MM.1S (cell line): ENCODE measurements at regions not wholly inside any gene's neighbourhood (a gene's known extent, or its start where the extent isn't known, plus 50 kb on each side); places are given as distances from the start of the nearest gene placed in this dataset.

Source experiments
- DNase-seq: peaks from one replicate; pipeline ENCODE4 v3.0.0-alpha.2; 2015
- H2AFZ ChIP-seq: fragments of 300-600 bp; sonication (generic); 2 replicates; pipeline ENCODE4 v1.6.0; 2016; ENCODE audit warnings: antibody characterized with exemption, low read length
- H3F3A ChIP-seq: fragments of 300-600 bp; sonication (generic); 2 replicates; pipeline ENCODE4 v1.6.1; 2016; ENCODE audit warnings: mild to moderate bottlenecking, antibody characterized with exemption, low read length, moderate library complexity, mixed read lengths; ENCODE audit not compliant: insufficient read depth
- H3K27ac ChIP-seq: fragments of 300-600 bp; sonication (generic); 2 replicates; pipeline ENCODE4 v1.5.1; 2016; ENCODE audit warnings: mild to moderate bottlenecking, low read length
- H3K27me3 ChIP-seq: fragments of 300-600 bp; sonication (generic); replicated peaks from 2 replicates; pipeline ENCODE4 v1.6.0; 2016; ENCODE audit warnings: low read length; ENCODE audit not compliant: insufficient read depth
- H3K36me3 ChIP-seq: fragments of 300-600 bp; sonication (generic); replicated peaks from 2 replicates; pipeline ENCODE4 v1.6.1; 2016; ENCODE audit warnings: mild to moderate bottlenecking, low read length, mixed read lengths; ENCODE audit not compliant: insufficient read depth
- H3K4me1 ChIP-seq: fragments of 300-600 bp; sonication (generic); 2 replicates; pipeline ENCODE4 v1.6.1; 2016; ENCODE audit warnings: low read length, mixed read lengths
- H3K4me2 ChIP-seq: fragments of 300-600 bp; sonication (generic); 2 replicates; pipeline ENCODE4 v1.6.0; 2016; ENCODE audit warnings: low read depth, low read length
- H3K4me3 ChIP-seq: fragments of 300-600 bp; sonication (generic); 2 replicates; pipeline ENCODE4 v1.5.1; 2016; ENCODE audit warnings: low read length, mixed read lengths
- H3K79me2 ChIP-seq: fragments of 300-600 bp; sonication (generic); 2 replicates; pipeline ENCODE4 v1.6.1; 2016; ENCODE audit warnings: mixed run types, low read length, mixed read lengths
- H3K9ac ChIP-seq: fragments of 300-600 bp; sonication (generic); 2 replicates; pipeline ENCODE4 v1.6.1; 2016; ENCODE audit warnings: low read length, mixed read lengths
- H3K9me2 ChIP-seq: fragments of 300-600 bp; sonication (generic); replicated peaks from 2 replicates; pipeline ENCODE4 v1.6.1; 2016; ENCODE audit warnings: mild to moderate bottlenecking, low read length, mixed read lengths; ENCODE audit not compliant: insufficient read depth
- H3K9me3 ChIP-seq: fragments of 300-600 bp; sonication (generic); replicated peaks from 2 replicates; pipeline ENCODE4 v1.6.1; 2016; ENCODE audit warnings: mild to moderate bottlenecking, low read length, mixed read lengths; ENCODE audit not compliant: insufficient read depth
- H4K20me1 ChIP-seq: fragments of 300-600 bp; sonication (generic); 2 replicates; pipeline ENCODE4 v1.6.1; 2016; ENCODE audit warnings: mild to moderate bottlenecking, low read length, moderate library complexity, mixed read lengths; ENCODE audit not compliant: insufficient read depth
- EZH2 ChIP-seq: fragments of 300-600 bp; sonication (generic); optimal IDR thresholded peaks from 2 replicates; pipeline ENCODE3; 2017; ENCODE audit warnings: low read depth, mild to moderate bottlenecking, antibody characterized with exemption, low read length, mixed read lengths
- EZH2phosphoT487 ChIP-seq: fragments of 300-600 bp; sonication (generic); IDR thresholded peaks from 2 replicates; pipeline ENCODE4 v1.6.1; 2018; ENCODE audit warnings: antibody characterized with exemption, low read length
- TF ChIP-seq, protein P1 (sequence below): fragments of 300-600 bp; sonication (generic); IDR thresholded peaks from 2 replicates; pipeline ENCODE4 v1.5.1; 2016; ENCODE audit warnings: antibody characterized with exemption, low read length, mixed read lengths

DNA sequence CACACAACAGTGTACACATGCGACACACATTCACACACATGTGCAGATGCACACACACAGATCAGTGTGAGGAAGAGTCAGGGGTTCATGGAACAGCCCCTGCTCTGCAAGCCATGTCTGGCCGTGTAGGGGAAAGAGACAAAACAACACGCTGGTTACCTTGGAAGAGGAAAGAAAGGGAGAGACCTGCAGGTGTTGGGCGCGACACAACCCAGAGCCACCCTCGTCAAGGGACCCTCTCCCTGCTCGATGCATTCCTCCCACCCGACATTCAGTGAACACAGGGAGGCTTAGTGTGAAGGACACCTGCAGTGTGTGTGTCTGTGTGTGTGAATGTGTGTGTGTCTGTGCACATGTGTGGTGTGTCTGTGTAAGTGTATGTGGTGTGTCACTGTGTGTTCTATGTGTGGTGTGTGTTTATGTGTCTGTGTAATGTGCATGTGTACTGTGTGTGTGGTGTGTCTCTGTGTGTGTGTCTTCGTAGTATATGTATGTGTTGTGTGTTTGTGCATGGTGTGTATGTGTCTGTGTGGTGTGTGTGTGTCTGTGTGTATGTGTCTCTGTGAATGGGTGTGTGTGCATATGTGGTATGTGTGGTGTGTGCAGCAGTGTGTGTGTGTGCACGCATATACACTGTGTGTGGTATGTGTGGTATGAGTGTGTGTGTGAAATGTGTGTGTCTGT lies 69.5 kb upstream of the PITRM1 start:
- H4K20me1 ChIP-seq, result no peaks in the 10 kb centered on the region
- H3K27ac ChIP-seq, result no peak overlapping the region
- H3K4me3 ChIP-seq, result no peak overlapping the region
- no peak for TF ChIP-seq EZH2
- TF ChIP-seq, protein P1, sequence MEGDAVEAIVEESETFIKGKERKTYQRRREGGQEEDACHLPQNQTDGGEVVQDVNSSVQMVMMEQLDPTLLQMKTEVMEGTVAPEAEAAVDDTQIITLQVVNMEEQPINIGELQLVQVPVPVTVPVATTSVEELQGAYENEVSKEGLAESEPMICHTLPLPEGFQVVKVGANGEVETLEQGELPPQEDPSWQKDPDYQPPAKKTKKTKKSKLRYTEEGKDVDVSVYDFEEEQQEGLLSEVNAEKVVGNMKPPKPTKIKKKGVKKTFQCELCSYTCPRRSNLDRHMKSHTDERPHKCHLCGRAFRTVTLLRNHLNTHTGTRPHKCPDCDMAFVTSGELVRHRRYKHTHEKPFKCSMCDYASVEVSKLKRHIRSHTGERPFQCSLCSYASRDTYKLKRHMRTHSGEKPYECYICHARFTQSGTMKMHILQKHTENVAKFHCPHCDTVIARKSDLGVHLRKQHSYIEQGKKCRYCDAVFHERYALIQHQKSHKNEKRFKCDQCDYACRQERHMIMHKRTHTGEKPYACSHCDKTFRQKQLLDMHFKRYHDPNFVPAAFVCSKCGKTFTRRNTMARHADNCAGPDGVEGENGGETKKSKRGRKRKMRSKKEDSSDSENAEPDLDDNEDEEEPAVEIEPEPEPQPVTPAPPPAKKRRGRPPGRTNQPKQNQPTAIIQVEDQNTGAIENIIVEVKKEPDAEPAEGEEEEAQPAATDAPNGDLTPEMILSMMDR, result no peak
- TF ChIP-seq EZH2phosphoT487, result no peak
- no peak overlapping the region for H3K9ac ChIP-seq
- no peaks in the 10 kb centered on the region for H3K27me3 ChIP-seq
- no peak for DNase-seq
- H2AFZ ChIP-seq, result no peak overlapping the region
- H3K36me3 ChIP-seq, result no peaks in the 10 kb centered on the region
- no peaks in the 10 kb centered on the region for H3K79me2 ChIP-seq
- 0 out of 2 replicates have a peak, but pooled peaks cover 2% of the 10 kb centered on the region for H3K9me3 ChIP-seq
- no peak overlapping the region for H3K4me2 ChIP-seq
- no peaks in the 10 kb centered on the region for H3K9me2 ChIP-seq
- no peaks in the 10 kb centered on the region for H3K4me1 ChIP-seq
- H3F3A ChIP-seq, result no peaks in the 10 kb centered on the region

DNA sequence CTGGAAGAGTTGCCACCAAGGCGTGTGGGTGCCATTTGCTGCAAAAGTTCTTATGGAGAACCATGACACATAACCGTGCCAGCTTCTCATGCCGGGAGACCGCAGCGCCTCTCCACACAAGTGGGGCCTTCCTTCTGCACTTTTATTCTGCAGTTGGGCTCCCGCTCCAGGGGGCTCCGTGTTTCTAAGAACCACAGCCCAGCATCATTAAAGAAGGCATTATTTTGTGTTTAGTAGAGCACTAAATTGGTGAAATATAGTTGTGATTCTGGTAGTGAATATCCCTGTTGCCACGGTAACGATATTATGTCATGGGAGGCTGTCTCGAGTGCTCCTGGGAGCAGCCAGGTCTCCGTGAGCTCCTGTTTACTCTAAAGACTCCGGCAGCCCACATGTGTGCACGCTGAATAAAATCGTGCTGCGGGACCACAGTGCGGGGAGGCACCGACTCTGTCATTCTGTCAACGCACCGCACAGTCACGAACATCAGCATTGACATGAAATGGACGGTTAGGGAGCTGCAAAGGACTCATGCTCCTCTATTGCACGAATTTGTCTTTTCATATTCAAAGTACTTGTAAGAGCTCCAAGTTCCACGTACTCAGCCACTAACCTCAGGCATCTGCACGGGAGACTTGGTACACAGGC lies 68.8 kb upstream of the PITRM1 start:
- Histone ChIP-seq H3K9me2 (no peaks in the 10 kb centered on the region), H3F3A (no peaks in the 10 kb centered on the region), H3K36me3 (no peaks in the 10 kb centered on the region), H4K20me1 (no peaks in the 10 kb centered on the region), H3K4me1 (no peaks in the 10 kb centered on the region), H3K9me3 (0 out of 2 replicates have a peak, but pooled peaks cover 2% of the 10 kb centered on the region), H2AFZ (no peak overlapping the region), H3K79me2 (no peaks in the 10 kb centered on the region), H3K27me3 (no peaks in the 10 kb centered on the region), H3K4me3 (no peak overlapping the region), H3K4me2 (no peak overlapping the region), H3K27ac (no peak overlapping the region), H3K9ac (no peak overlapping the region)
- TF ChIP-seq EZH2phosphoT487 (no peak), EZH2 (no peak)
- DNase-seq, result no peak

DNA sequence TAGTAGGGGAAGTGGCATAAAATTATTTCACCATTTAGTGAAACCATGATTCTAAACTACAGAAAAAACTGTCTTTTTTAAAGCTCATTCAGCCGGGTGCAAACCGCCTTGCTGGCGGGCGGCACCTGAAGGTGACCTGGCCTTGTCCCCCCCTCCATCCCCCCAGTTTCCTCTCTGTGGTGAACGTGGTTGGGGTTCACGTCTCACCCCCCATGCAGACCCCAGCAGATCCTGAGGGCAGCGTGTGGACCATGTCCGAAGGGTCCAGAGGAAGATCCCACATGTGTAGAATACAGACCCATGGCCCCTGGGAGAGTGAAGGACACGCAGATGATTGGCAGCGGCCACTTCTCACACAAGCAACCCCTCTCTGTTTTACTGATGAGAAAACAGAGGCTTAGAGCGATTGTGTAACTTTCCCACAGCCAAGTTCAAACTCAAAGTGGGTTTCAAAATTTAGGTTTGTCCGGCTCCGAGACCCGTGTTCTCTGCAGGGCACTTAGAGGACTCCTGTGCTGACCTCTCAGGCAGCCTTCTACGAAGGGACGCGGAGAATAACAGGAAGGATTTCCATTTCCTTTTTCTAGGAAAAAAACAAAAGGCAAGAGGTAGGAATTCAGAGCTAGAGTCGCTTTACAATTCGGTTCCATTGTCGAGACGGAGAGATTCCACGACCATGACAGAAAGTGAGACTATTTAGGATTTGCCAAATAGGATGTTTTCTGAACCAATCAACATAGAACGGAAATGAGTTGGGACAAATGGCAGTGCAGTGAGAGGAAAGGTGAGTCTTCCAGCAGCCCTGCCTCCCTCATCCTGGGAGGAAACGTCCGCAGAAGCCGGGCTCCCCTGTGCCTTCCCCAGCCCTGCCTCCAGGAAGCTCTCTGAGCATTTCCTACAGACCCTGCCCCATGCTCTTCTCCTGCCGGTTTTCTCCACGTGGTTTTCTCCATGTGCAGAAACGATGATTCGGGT lies 67.6 kb upstream of the PITRM1 start:
- no peak overlapping the region for H3K4me2 ChIP-seq
- no peaks in the 10 kb centered on the region for H3K4me1 ChIP-seq
- H3F3A ChIP-seq, result no peaks in the 10 kb centered on the region
- no peak overlapping the region for H3K4me3 ChIP-seq
- DNase-seq, result no peak
- H3K9ac ChIP-seq, result no peak overlapping the region
- no peak overlapping the region for H3K27ac ChIP-seq
- no peaks in the 10 kb centered on the region for H3K9me2 ChIP-seq
- TF ChIP-seq EZH2 (no peak), EZH2phosphoT487 (no peak)
- TF ChIP-seq, protein P1, result no peak
- H3K9me3 ChIP-seq, result no peaks in the 10 kb centered on the region
- H3K36me3 ChIP-seq, result no peaks in the 10 kb centered on the region
- no peaks in the 10 kb centered on the region for H4K20me1 ChIP-seq
- H3K79me2 ChIP-seq, result no peaks in the 10 kb centered on the region
- H2AFZ ChIP-seq, result no peak overlapping the region
- no peaks in the 10 kb centered on the region for H3K27me3 ChIP-seq
